ENCODE measurements at regions not wholly inside any gene's neighbourhood (a gene's known extent, or its start where the extent isn't known, plus 50 kb on each side); places are given as distances from the start of the nearest gene placed in this dataset.
A peak's percentile ranks its signal among the peaks of the same experiment; 100 is the strongest.

- TF ChIP-seq ZNF619 (CRISPR knock-in tag; IDR thresholded peaks at IDR 0.05) (0 out of 2 replicates have a peak, but pooled peaks have one; percentile 44), NR3C1 (CRISPR knock-in tag; IDR thresholded peaks at IDR 0.05) (no peak), ZNF775 (CRISPR knock-in tag; IDR thresholded peaks at IDR 0.05; ENCODE audit: borderline replicate concordance) (no peak), MIXL1 (CRISPR knock-in tag; IDR thresholded peaks at IDR 0.05) (no peak), ZBTB46 (CRISPR knock-in tag; IDR thresholded peaks at IDR 0.05; ENCODE audit: borderline replicate concordance) (no peak), ZNF264 (CRISPR knock-in tag; IDR thresholded peaks at IDR 0.05) (no peak), ZNF567 (CRISPR knock-in tag; IDR thresholded peaks at IDR 0.05; ENCODE audit: borderline replicate concordance) (no peak), RFX3 (CRISPR knock-in tag; IDR thresholded peaks at IDR 0.05) (no peak), DR1 (CRISPR knock-in tag; IDR thresholded peaks at IDR 0.05) (peak; percentile 37; the same call in 1 of the 2 replicates), ZNF451 (CRISPR knock-in tag; IDR thresholded peaks at IDR 0.05) (no peak), HCFC1 (IDR thresholded peaks at IDR 0.05; ENCODE audit: low read depth, low read length) (no peak), SSRP1 (CRISPR knock-in tag; IDR thresholded peaks at IDR 0.05) (0 out of 2 replicates have a peak, but pooled peaks have one; percentile 32), ZNF720 (CRISPR knock-in tag; IDR thresholded peaks at IDR 0.05) (no peak), ZNF282 (IDR thresholded peaks at IDR 0.05; ENCODE audit: partially characterized antibody) (no peak), HOXA7 (CRISPR knock-in tag; IDR thresholded peaks at IDR 0.05) (no peak), HES4 (CRISPR knock-in tag; IDR thresholded peaks at IDR 0.05; ENCODE audit: borderline replicate concordance) (no peak), ATF7-NPFF (CRISPR knock-in tag; IDR thresholded peaks at IDR 0.05; ENCODE audit: low read depth) (no peak), ZBTB3 (CRISPR knock-in tag; IDR thresholded peaks at IDR 0.05; ENCODE audit: borderline replicate concordance, low read depth) (no peak), AGO1 (IDR thresholded peaks at IDR 0.05; ENCODE audit: low read depth, low read length, poor library complexity, severe bottlenecking) (no peak), MYC (CRISPR knock-in tag; IDR thresholded peaks at IDR 0.05; ENCODE audit: borderline replicate concordance) (0 out of 2 replicates have a peak, but pooled peaks have one; percentile 29), ZNF350 (CRISPR knock-in tag; IDR thresholded peaks at IDR 0.05; ENCODE audit: borderline replicate concordance, low read depth) (0 out of 2 replicates have a peak, but pooled peaks have one; percentile 23), ZNF337 (CRISPR knock-in tag; IDR thresholded peaks at IDR 0.05; ENCODE audit: borderline replicate concordance, low read depth) (no peak), ZFP91 (CRISPR knock-in tag; IDR thresholded peaks at IDR 0.05; ENCODE audit: borderline replicate concordance) (peak; percentile 64; the same call in 1 of the 2 replicates), ZNF329 (CRISPR knock-in tag; IDR thresholded peaks at IDR 0.05; ENCODE audit: low read depth) (no peak), DBP (CRISPR knock-in tag; IDR thresholded peaks at IDR 0.05; ENCODE audit: not compliant biosample characterization) (no peak)
These were observed 74.4 kb upstream of the IRF2 start (continued) for GRCh38 chr4:184548648-184549341.

Measured in HepG2 (cell line).